Choroid plexus epithelial cell (primary cell): ENCODE measurements at regions not wholly inside any gene's neighbourhood (a gene's known extent, or its start where the extent isn't known, plus 50 kb on each side); places are given as distances from the start of the nearest gene placed in this dataset.

Source experiments
- DNase-seq: peaks from one replicate; pipeline ENCODE4 v3.0.0-alpha.2; 2010; ENCODE audit warnings: low read depth
- H3K4me3 ChIP-seq: 2 replicates; pipeline ENCODE4 v1.5.1; 2011; ENCODE audit warnings: low read depth, mild to moderate bottlenecking, control low read depth, low read length, moderate library complexity
- TF ChIP-seq, protein P1 (sequence below): conservative IDR thresholded peaks from 2 replicates; pipeline ENCODE4 v1.5.1; 2011; ENCODE audit warnings: low read depth, mild to moderate bottlenecking, control low read depth, inconsistent platforms, low read length, moderate library complexity

DNA sequence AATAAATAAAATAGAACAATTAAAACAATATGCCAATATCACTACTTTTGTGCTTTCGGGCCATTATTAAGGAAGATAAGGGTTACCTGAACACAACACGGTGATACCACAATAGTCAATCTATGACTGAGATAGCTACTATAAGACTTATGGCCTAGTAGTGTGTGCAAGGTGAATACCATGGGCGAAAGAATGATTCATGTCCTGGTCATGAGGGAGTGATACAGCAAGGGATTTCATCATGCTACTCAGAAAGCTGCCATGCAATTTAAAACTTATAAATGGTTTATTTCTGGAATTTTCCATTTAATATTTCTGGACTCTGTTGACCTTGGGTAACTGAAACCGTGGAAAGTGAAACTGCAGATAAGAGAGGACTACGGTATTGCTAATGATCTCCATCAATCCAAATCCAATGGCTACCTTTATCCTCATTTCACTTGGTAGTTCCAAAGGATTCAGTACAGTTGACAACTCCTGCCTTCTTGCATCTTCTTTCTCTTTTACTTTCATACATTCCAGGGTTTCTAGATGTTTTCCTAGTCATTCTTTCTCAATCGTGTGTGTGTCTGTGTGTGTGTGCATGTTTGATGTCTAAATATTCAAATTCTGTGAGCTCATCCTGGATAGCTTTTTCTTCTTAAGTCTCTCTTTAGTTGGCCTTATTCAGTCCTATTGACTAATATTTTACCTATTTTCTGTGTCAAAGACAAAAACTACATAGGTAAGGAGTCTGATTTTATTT lies 100.5 kb upstream of the MAGI2 start:
- peak; percentile 82 for DNase-seq

DNA sequence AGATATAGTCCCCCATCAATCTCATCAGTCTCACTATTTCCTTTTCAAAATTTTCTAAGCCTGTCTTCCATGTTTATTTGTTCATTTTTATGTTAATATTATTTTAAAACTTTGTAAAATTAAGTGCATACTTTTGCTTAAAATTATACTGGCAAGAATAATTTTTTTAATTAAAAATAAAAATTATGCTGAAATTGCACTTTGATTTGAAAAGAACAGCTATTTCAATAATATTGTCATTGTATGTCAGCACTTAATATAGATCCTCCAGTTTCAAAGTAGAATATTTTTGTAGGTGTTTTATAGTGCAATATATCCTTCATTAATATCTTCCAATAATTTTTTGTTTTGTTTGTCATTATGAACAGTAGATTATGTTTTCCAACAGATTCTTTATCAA lies 99.0 kb upstream of the MAGI2 start:
- TF ChIP-seq, protein P1, sequence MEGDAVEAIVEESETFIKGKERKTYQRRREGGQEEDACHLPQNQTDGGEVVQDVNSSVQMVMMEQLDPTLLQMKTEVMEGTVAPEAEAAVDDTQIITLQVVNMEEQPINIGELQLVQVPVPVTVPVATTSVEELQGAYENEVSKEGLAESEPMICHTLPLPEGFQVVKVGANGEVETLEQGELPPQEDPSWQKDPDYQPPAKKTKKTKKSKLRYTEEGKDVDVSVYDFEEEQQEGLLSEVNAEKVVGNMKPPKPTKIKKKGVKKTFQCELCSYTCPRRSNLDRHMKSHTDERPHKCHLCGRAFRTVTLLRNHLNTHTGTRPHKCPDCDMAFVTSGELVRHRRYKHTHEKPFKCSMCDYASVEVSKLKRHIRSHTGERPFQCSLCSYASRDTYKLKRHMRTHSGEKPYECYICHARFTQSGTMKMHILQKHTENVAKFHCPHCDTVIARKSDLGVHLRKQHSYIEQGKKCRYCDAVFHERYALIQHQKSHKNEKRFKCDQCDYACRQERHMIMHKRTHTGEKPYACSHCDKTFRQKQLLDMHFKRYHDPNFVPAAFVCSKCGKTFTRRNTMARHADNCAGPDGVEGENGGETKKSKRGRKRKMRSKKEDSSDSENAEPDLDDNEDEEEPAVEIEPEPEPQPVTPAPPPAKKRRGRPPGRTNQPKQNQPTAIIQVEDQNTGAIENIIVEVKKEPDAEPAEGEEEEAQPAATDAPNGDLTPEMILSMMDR: no peak

More for the DNA sequence above, 100.5 kb upstream of the MAGI2 start:
- TF ChIP-seq, protein P1: no peak
- no peak overlapping the region for H3K4me3 ChIP-seq

DNA sequence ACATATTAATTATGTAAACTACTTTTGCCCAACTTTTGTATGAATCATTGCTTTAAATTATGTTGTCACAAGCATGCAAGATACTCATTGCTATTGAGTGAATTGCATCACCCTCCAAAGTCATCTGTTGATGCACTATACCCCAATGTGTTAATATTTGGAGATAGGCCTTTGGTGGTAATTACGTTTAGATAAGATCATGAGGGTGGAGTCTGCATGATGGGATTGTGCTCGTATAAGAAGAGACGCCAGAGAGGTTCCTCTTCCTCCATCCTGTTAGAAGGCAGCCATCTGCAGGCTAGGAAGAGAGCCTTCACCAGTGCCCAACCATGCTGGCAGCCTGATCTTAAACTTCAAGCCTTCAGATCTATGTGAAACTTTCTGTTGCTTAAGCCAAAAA lies 95.3 kb upstream of the MAGI2 start:
- no peak overlapping the region for H3K4me3 ChIP-seq
- no peak for DNase-seq
- TF ChIP-seq, protein P1: no peak

More for the DNA sequence above, 99.0 kb upstream of the MAGI2 start:
- no peak for DNase-seq
- no peak overlapping the region for H3K4me3 ChIP-seq

- TF ChIP-seq, protein P1: no peak
- no peak for DNase-seq
- no peak overlapping the region for H3K4me3 ChIP-seq
Observed at GRCh38 chr7:79547132-79547531, 93.7 kb upstream of the MAGI2 start.

DNA sequence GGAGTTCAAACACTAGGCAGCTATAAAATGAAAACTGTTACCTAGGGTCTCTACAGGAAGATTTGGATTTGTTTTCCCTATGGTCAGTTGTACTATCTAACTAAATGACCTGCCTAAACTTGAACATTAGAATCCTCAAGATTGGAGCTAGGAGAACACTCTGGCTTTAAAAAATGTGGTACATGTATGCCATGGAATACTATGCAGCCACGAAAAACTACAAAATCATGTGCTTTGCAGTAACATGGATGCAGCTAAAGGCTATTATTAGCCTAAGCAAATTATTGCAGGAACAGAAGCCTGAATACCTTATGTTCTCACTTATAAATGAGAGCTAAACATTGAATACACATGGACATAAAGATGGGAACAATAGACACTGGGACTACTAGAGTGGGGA lies 87.1 kb upstream of the MAGI2 start:
- H3K4me3 ChIP-seq: no peak overlapping the region
- no peak for DNase-seq

DNA sequence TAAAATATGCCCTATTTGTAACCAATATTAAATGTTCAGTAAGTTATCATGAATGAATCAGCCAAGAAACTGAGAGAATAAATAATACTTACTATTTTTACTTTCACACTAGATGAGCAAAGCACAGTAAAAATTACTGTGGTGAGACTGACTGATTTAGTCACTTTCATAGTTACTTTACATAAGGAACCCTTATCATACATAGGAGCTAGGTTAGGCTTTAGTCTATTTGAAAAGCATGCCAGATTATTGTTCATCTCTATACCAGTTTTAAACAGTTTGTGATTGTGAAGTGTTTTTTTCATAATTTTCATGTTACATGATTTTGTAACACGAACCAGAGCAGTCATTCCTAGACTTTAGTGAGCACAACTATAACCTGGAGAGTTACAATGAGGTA lies 80.7 kb upstream of the MAGI2 start:
- no peak for DNase-seq
- TF ChIP-seq, protein P1: no peak
- H3K4me3 ChIP-seq: no peak overlapping the region

More for the DNA sequence above, 87.1 kb upstream of the MAGI2 start:
- TF ChIP-seq, protein P1: no peak
